Vagina (tissue), 2 donors: ENCODE measurements at regions not wholly inside any gene's neighbourhood (a gene's known extent, or its start where the extent isn't known, plus 50 kb on each side); places are given as distances from the start of the nearest gene placed in this dataset.
"Not testable (repeated sequence)": the region's sequence is repeated elsewhere in the genome, so short reads cannot be mapped to it uniquely, and the experiment has no call there.

Experiments used
- DNase-seq, 2 donors: peaks; one replicate each; pipeline ENCODE4 v3.0.0-alpha.2; 2017; ENCODE audit errors: extremely low spot score in 2 of 2
- H3K27ac ChIP-seq: fragments of 200-600 bp; sonication (generic); one replicate; pipeline ENCODE4 v1.5.1; 2019
- H3K27me3 ChIP-seq: fragments of 200-600 bp; sonication (generic); one replicate; pipeline ENCODE4 v1.5.1; 2019
- H3K36me3 ChIP-seq, 2 donors: fragments of 200-600 bp; sonication (generic); one replicate each; pipeline ENCODE4 v1.5.1; 2017 to 2019
- H3K4me1 ChIP-seq: fragments of 200-600 bp; sonication (generic); one replicate; pipeline ENCODE4 v1.5.1; 2019
- H3K4me3 ChIP-seq, 2 donors: fragments of 200-600 bp; sonication (generic); 1 replicate in 1 of 2; 2 replicates in 1 of 2; pipeline ENCODE4 v1.5.1; 2016 to 2019
- H3K9me3 ChIP-seq: fragments of 200-600 bp; sonication (generic); one replicate; pipeline ENCODE4 v1.5.1; 2019
- POLR2A ChIP-seq, 2 donors: fragments of 450-650 bp; IDR thresholded peaks; one replicate each; pipeline ENCODE4 v1.6.1; 2017; ENCODE audit warnings: antibody characterized with exemption in 2 of 2, mild to moderate bottlenecking in 2 of 2, moderate library complexity in 2 of 2
- POLR2AphosphoS5 ChIP-seq, 2 donors: sonication (generic); formaldehyde crosslinking; IDR thresholded peaks; one replicate each; pipeline ENCODE4 v1.9.0; 2017; ENCODE audit warnings: antibody characterized with exemption in 2 of 2, mild to moderate bottlenecking in 2 of 2, low read depth in 1 of 2; ENCODE audit not compliant: insufficient read depth in 1 of 2
- intact Hi-C: fragments of 100-400 bp; cut with DNase I; formaldehyde crosslinking; loops from one replicate; pipeline ENCODE4 v1.15.1; 2023
- TF ChIP-seq, protein P1 (sequence below), 3 experiments: fragments of 450-650 bp in 2 of 3; fragments of 200-600 bp in 1 of 3; sonication (generic) in 1 of 3; IDR thresholded peaks; one replicate each; pipeline ENCODE4 v1.5.1; 2017 to 2019; ENCODE audit warnings: antibody characterized with exemption in 3 of 3, mild to moderate bottlenecking in 2 of 3, moderate library complexity in 2 of 3

DNA sequence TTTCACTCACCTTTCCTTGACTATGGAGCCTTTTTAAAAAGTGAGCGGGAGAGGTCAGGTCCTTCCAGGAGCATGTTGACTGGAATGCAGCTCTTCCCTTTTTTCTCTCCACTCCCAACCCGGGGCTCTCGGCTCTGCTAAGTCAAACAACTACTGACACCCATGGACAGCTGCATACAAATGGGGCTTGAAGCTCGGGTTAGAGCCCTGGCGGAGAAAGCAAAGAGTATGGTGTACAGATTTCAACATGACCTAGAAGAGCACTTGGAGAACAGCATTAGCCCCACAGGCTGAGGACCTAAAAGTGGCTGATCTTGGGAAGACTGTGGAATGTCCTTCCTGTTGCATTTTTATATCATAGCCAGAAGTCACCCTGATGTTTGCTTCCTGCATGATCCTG is 162.0 kb upstream of the STMND1 start:
- no peaks in the 10 kb centered on the region for H3K36me3 ChIP-seq
- no peaks in the 10 kb centered on the region for H3K4me1 ChIP-seq
- no peaks in the 10 kb centered on the region for H3K9me3 ChIP-seq
- intact Hi-C loops, result no loop called here
- H3K27me3 ChIP-seq, result no peaks in the 10 kb centered on the region
- no peak for DNase-seq
- TF ChIP-seq, protein P1, sequence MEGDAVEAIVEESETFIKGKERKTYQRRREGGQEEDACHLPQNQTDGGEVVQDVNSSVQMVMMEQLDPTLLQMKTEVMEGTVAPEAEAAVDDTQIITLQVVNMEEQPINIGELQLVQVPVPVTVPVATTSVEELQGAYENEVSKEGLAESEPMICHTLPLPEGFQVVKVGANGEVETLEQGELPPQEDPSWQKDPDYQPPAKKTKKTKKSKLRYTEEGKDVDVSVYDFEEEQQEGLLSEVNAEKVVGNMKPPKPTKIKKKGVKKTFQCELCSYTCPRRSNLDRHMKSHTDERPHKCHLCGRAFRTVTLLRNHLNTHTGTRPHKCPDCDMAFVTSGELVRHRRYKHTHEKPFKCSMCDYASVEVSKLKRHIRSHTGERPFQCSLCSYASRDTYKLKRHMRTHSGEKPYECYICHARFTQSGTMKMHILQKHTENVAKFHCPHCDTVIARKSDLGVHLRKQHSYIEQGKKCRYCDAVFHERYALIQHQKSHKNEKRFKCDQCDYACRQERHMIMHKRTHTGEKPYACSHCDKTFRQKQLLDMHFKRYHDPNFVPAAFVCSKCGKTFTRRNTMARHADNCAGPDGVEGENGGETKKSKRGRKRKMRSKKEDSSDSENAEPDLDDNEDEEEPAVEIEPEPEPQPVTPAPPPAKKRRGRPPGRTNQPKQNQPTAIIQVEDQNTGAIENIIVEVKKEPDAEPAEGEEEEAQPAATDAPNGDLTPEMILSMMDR (IDR thresholded peaks at IDR 0.05), result no peak
- TF ChIP-seq POLR2AphosphoS5 (IDR thresholded peaks at IDR 0.05; ENCODE audit: insufficient read depth in 1 of 2, low read depth in 1 of 2) (no peak), POLR2A (IDR thresholded peaks at IDR 0.05) (no peak)
- H3K27ac ChIP-seq, result no peak overlapping the region
- H3K4me3 ChIP-seq, result no peak overlapping the region

DNA sequence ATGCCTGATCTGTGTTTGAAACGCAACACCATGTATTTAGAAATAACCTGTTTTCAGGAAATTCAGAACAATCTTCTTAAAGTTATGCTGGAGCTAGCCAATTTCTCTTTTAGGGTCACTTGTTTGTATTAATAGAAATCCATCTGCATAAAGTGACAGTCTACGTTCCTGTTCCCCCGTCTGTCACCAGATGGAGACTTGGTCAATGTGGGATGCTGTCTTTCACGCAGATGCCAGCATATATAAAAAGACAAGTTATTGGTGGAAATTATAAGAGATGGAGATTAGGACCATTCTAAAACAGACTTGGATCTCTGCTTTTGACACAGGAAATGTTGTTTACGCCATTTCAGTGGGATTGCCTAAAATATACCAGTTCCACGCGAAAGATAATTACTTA is 162.5 kb upstream of the STMND1 start:
- Histone ChIP-seq H3K4me1 (no peaks in the 10 kb centered on the region), H3K27me3 (no peaks in the 10 kb centered on the region), H3K36me3 (no peaks in the 10 kb centered on the region), H3K9me3 (no peaks in the 10 kb centered on the region), H3K4me3 (no peak overlapping the region), H3K27ac (no peak overlapping the region)
- TF ChIP-seq POLR2A (IDR thresholded peaks at IDR 0.05) (no peak), POLR2AphosphoS5 (IDR thresholded peaks at IDR 0.05; ENCODE audit: insufficient read depth in 1 of 2, low read depth in 1 of 2) (no peak)
- TF ChIP-seq, protein P1 (IDR thresholded peaks at IDR 0.05), result no peak
- DNase-seq, result no peak
- intact Hi-C loops, result no loop called here

DNA sequence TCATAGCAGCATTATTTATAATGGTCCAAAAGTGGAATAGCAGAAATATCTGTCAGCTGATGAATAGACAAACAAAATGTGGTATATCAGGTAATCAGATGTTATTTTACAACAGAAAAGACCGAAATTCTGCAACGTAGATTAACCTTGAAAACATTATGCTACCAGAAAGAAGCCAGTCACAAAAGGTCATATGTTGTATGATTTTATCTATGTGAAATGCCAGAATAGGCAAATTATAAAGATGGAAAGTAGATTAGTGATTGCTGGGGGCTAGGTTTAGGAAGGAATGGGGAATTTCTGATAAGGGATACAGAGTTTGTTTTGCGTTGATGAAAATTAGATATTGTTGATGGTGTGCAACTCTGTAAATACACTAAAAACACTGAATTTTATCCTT is 165.0 kb upstream of the STMND1 start:
- DNase-seq, result no peak
- TF ChIP-seq POLR2A (IDR thresholded peaks at IDR 0.05), result no peak
- Histone ChIP-seq H3K4me3 (no peak overlapping the region), H3K27me3 (no peaks in the 10 kb centered on the region), H3K4me1 (no peaks in the 10 kb centered on the region), H3K9me3 (no peaks in the 10 kb centered on the region), H3K27ac (no peak overlapping the region), H3K36me3 (no peaks in the 10 kb centered on the region)
- intact Hi-C loops, result no loop called here

DNA sequence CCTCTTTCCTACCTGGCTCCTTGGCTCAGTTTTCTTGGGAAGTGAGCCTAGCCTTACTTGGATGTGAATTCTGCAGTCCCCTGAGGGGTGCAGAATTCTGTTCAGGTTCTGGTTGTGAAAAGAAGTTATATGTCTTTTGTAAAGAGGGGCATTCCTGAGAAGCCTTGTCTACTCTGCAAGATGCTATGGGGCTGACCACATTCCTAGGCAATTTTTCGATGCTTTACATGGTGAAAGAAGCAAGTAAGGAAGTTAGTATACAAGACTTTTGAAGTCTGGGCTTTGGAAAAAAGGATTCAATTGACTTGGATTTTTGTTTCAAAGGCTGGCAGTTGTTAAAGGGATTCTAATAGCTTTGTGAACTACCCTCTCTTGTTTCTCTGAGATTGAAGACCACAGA is 167.9 kb upstream of the STMND1 start:
- intact Hi-C loops, result no loop called here
- no peaks in the 10 kb centered on the region for H3K36me3 ChIP-seq

DNA sequence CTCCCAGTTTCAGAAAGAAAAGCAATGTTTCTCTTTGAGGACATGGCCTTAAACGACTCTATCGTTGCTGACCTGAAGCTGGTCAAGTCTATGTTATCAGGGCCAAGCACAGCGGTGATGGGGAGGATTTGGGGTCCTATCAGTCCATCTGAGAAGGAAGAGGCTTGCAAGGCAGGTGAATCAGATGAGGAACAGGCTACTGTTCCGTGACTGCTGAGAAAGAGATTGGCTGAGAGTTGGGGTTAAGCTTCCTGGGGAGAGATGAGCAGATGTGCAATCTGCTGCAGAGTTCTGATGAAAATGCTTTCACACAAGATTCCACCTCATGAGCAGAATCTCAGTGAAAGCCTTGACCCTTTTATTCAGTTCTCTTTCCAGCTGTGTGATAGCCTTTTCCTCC is 168.3 kb upstream of the STMND1 start:
- Histone ChIP-seq H3K27ac (no peak overlapping the region), H3K4me1 (peaks cover 9% of the 10 kb centered on the region), H3K27me3 (no peaks in the 10 kb centered on the region), H3K9me3 (no peaks in the 10 kb centered on the region), H3K36me3 (no peaks in the 10 kb centered on the region), H3K4me3 (no peak overlapping the region)
- TF ChIP-seq POLR2AphosphoS5 (IDR thresholded peaks at IDR 0.05; ENCODE audit: insufficient read depth in 1 of 2, low read depth in 1 of 2), result no peak
- TF ChIP-seq POLR2A (IDR thresholded peaks at IDR 0.05), result no peak
- TF ChIP-seq, protein P1 (IDR thresholded peaks at IDR 0.05), result no peak
- no peak for DNase-seq
- intact Hi-C loops, result no loop called here

More for the DNA sequence above, 167.9 kb upstream of the STMND1 start:
- no peak for DNase-seq
- no peak overlapping the region for H3K27ac ChIP-seq
- H3K27me3 ChIP-seq, result no peaks in the 10 kb centered on the region
- no peaks in the 10 kb centered on the region for H3K9me3 ChIP-seq
- TF ChIP-seq, protein P1 (IDR thresholded peaks at IDR 0.05), result no peak
- no peak for TF ChIP-seq POLR2AphosphoS5 (IDR thresholded peaks at IDR 0.05; ENCODE audit: insufficient read depth in 1 of 2, low read depth in 1 of 2)
- no peak for TF ChIP-seq POLR2A (IDR thresholded peaks at IDR 0.05)
- peaks cover 9% of the 10 kb centered on the region for H3K4me1 ChIP-seq
- no peak overlapping the region for H3K4me3 ChIP-seq

DNA sequence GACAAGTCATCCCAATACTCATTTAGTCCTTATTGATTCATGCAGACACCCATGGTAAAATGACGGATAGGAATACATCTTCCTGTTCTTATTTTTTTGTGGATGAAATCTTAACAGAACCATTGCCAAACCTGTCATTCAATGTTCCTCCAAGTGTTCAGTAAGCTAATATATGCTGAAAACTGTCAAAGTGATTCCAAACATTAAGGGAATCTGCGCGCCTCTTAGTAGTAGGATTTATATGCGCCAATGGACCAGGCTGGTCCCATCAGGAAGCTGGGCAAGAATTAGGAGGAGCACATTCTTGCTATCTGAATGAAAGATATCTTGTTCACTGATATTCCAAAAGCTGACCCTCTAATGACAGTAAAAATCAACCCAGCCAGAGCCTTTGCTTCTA is 168.9 kb upstream of the STMND1 start:
- Histone ChIP-seq H3K27me3 (no peaks in the 10 kb centered on the region), H3K9me3 (no peaks in the 10 kb centered on the region), H3K4me1 (peaks cover 9% of the 10 kb centered on the region), H3K36me3 (no peaks in the 10 kb centered on the region), H3K27ac (no peak overlapping the region), H3K4me3 (no peak overlapping the region)
- DNase-seq, result no peak
- intact Hi-C loops, result no loop called here
- no peak for TF ChIP-seq POLR2AphosphoS5 (IDR thresholded peaks at IDR 0.05; ENCODE audit: insufficient read depth in 1 of 2, low read depth in 1 of 2)
- no peak for TF ChIP-seq POLR2A (IDR thresholded peaks at IDR 0.05)
- TF ChIP-seq, protein P1 (IDR thresholded peaks at IDR 0.05), result no peak

DNA sequence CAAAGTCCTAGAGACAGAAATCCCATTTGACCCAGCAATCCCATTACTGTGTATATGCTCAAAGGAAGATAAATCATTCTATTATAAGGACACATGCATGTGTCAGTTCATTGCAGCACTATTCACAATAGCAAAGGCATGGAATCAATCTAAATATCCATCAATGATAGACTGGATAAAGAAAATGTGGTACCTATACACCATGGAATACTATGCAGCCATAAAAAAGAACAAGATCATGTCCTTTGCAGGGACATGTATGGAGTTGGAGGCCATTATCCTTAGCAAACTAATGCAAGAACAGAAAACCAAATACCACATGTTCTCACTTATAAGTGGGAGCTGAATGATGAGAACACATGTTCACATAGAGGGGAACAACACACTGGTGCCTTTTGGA is 169.8 kb upstream of the ATXN1 start:
- DNase-seq, H3K4me1 ChIP-seq, intact Hi-C loops, H3K27me3 ChIP-seq, H3K27ac ChIP-seq, H3K36me3 ChIP-seq, H3K9me3 ChIP-seq, H3K4me3 ChIP-seq: not testable (repeated sequence)
